ENCODE measurements at regions not wholly inside any gene's neighbourhood (a gene's known extent, or its start where the extent isn't known, plus 50 kb on each side); places are given as distances from the start of the nearest gene placed in this dataset.
"Not testable (repeated sequence)": the region's sequence is repeated elsewhere in the genome, so short reads cannot be mapped to it uniquely, and the experiment has no call there.

DNA sequence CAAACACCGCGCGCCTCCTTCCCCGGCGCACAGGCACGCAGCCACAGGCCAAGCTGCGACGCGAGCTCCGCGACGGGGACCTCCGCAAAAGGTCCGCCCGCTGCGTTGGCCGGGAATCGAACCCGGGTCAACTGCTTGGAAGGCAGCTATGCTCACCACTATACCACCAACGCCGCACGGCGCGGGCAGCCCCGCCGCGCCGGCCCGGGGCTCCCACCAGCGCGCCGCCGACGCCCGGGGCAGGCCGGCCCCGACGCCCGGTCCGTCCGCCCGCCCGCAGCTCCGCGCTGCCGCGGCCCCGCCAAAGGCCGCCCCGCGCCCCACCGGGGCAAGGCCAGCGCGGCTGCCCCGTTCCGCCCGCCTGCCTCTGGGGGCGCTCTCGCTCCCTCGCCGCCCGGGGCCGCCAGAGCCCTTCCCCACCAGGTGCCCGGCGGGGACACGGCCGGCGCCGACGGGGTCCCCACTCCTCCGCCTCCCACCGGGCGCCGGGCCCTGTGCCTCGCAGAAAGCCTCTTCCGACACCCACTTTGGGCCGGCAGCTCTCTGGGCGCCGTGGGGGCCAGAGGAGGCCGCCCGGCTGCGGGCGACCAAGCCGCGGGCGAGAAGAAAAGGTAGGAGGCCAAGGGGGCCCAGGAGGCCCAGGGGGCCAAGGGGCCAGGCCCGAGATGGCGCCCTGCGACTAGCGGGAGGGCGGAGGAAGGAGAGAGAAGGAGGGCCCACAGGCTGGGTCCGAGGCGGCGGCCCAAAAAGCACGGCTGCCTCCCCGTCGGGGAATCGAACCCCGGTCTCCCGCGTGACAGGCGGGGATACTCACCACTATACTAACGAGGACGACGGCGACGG is 50.2 kb upstream of the FCGR2A start:
- not testable (repeated sequence) for H3K27me3 Mint-ChIP-seq; DNase-seq (ENCODE audit: low spot score); H3K4me1 Mint-ChIP-seq (ENCODE audit: low read depth in 2 of 2); H3K9me3 Mint-ChIP-seq; H3K36me3 Mint-ChIP-seq; H3K27ac Mint-ChIP-seq; H3K4me3 Mint-ChIP-seq
- ATAC-seq, result peak; percentile 43 to 58

DNA sequence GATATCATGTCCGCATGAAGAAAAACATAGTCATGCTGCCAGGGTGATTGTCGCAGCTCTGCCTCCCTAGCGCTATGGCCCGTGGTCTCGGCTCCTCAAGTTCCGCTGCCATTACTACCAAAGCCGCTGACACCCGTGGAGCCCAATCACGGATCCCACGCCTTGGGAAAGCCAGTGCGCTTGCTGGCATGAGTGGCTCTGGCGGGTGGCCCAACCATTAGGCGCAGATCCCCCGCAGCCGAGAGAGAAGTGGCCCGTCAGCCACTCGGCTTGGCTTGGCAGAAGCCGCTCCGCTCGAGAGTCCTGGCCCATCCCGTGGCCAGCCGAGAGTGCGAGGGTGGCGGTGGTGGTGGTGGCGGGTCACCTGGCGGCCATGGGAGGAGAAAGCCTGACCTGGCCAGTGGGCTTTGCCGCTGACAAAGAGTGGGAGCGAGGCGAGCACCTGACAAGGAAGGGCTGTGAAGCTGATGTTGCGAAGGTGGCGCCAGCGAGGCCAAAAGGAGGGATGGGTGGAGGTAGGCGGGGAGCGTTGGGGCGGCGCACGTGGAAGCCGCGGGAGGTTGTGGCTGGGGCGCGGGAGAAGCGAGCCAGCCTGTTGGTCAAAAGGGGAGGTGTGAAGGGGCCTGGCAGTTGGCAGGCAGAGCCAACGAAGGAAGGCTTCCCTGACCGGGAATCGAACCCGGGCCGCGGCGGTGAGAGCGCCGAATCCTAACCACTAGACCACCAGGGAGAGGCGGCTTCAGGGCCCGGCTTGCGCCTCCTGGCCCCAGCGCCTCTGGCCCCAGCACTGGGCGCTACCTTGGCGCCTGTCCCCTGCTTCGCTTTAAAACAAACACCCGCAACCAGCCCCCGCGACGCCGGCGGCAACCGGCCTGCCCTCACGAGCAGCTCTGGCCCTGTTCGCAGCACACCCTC is 51.0 kb upstream of the FCGR2A start:
- not testable (repeated sequence) for H3K36me3 Mint-ChIP-seq; H3K27me3 Mint-ChIP-seq; H3K4me3 Mint-ChIP-seq; H3K9me3 Mint-ChIP-seq; H3K4me1 Mint-ChIP-seq (ENCODE audit: low read depth in 2 of 2); H3K27ac Mint-ChIP-seq
- DNase-seq (ENCODE audit: low spot score), result peak; percentile 63
- ATAC-seq, result peak; percentile 80 to 85

DNA sequence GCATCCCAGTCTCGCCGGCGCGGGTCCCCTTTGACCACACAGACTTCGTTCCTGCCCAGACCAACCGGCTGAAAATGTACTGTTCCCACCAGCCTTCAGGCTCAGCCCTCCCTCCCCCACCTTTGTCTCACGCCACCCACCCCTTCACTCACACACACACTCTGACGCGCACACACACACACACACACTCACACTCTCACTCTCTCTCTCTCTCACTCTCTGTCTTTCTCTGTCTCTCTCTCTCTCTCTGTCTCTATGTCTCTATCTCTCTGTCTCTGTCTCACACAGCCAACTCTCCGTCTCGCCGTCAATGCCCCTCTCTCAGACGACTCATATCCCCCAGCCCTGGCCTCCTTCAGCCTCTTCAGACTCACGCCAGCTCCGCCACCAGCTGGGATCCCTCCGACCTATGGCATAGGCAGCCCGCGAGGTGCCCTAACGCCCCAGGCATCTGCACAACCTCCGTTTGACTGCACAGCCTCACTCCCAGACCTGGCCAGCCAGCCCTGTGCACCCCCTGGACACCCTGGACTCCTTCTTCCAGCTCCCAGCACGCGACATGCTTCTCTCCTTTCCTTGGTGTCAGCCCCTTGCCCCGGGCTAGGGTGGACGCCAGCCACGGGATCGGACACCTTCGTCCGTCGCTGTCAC is 53.4 kb upstream of the FCGR2A start:
- not testable (repeated sequence) for H3K27me3 Mint-ChIP-seq; H3K4me1 Mint-ChIP-seq (ENCODE audit: low read depth in 2 of 2); H3K27ac Mint-ChIP-seq; H3K4me3 Mint-ChIP-seq; H3K36me3 Mint-ChIP-seq; ATAC-seq; H3K9me3 Mint-ChIP-seq; DNase-seq (ENCODE audit: low spot score)

DNA sequence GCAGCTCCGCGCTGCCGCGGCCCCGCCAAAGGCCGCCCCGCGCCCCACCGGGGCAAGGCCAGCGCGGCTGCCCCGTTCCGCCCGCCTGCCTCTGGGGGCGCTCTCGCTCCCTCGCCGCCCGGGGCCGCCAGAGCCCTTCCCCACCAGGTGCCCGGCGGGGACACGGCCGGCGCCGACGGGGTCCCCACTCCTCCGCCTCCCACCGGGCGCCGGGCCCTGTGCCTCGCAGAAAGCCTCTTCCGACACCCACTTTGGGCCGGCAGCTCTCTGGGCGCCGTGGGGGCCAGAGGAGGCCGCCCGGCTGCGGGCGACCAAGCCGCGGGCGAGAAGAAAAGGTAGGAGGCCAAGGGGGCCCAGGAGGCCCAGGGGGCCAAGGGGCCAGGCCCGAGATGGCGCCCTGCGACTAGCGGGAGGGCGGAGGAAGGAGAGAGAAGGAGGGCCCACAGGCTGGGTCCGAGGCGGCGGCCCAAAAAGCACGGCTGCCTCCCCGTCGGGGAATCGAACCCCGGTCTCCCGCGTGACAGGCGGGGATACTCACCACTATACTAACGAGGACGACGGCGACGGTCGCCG is 57.4 kb upstream of the FCGR2A start:
- peak; percentile 44 to 60 for ATAC-seq
- H3K9me3 Mint-ChIP-seq; DNase-seq (ENCODE audit: low spot score); H3K4me3 Mint-ChIP-seq; H3K36me3 Mint-ChIP-seq; H3K27me3 Mint-ChIP-seq; H3K27ac Mint-ChIP-seq; H3K4me1 Mint-ChIP-seq (ENCODE audit: low read depth in 2 of 2): not testable (repeated sequence)

DNA sequence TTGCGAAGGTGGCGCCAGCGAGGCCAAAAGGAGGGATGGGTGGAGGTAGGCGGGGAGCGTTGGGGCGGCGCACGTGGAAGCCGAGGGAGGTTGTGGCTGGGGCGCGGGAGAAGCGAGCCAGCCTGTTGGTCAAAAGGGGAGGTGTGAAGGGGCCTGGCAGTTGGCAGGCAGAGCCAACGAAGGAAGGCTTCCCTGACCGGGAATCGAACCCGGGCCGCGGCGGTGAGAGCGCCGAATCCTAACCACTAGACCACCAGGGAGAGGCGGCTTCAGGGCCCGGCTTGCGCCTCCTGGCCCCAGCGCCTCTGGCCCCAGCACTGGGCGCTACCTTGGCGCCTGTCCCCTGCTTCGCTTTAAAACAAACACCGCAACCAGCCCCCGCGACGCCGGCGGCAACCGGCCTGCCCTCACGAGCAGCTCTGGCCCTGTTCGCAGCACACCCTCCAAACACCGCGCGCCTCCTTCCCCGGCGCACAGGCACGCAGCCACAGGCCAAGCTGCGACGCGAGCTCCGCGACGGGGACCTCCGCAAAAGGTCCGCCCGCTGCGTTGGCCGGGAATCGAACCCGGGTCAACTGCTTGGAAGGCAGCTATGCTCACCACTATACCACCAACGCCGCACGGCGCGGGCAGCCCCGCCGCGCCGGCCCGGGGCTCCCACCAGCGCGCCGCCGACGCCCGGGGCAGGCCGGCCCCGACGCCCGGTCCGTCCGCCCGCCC is 58.1 kb upstream of the FCGR2A start:
- not testable (repeated sequence) for H3K36me3 Mint-ChIP-seq; H3K27ac Mint-ChIP-seq; DNase-seq (ENCODE audit: low spot score); H3K4me1 Mint-ChIP-seq (ENCODE audit: low read depth in 2 of 2); H3K4me3 Mint-ChIP-seq; H3K27me3 Mint-ChIP-seq; H3K9me3 Mint-ChIP-seq
- ATAC-seq, result peak; percentile 72 to 82

DNA sequence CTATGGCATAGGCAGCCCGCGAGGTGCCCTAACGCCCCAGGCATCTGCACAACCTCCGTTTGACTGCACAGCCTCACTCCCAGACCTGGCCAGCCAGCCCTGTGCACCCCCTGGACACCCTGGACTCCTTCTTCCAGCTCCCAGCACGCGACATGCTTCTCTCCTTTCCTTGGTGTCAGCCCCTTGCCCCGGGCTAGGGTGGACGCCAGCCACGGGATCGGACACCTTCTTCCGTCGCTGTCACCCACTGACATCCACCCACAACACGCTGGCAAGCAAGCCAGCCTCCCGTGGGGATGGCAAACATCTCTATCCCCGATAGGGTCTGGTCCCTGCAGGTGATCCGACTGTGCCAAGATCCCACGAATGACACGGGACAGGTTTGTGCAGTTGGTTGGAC is 60.5 kb upstream of the FCGR2A start:
- H3K9me3 Mint-ChIP-seq; H3K36me3 Mint-ChIP-seq; H3K4me3 Mint-ChIP-seq; H3K4me1 Mint-ChIP-seq (ENCODE audit: low read depth in 2 of 2); H3K27ac Mint-ChIP-seq; H3K27me3 Mint-ChIP-seq: not testable (repeated sequence)
- DNase-seq (ENCODE audit: low spot score), result peak; percentile 72
- peak in 1 of 2 donors; percentile 0 for ATAC-seq

DNA sequence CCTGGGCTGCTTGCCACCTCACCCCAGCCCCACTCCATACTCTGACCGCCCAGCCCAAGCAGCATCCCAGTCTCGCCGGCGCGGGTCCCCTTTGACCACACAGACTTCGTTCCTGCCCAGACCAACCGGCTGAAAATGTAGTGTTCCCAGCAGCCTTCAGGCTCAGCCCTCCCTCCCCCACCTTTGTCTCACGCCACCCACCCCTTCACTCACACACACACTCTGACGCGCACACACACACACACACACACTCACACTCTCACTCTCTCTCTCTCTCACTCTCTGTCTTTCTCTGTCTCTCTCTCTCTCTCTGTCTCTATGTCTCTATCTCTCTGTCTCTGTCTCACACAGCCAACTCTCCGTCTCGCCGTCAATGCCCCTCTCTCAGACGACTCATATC is 61.0 kb upstream of the FCGR2A start:
- peaks cover 6 to 12% of the 10 kb centered on the region in 2 donors for H3K27me3 Mint-ChIP-seq
- not testable (repeated sequence) for H3K4me3 Mint-ChIP-seq; H3K27ac Mint-ChIP-seq; ATAC-seq; DNase-seq (ENCODE audit: low spot score); H3K36me3 Mint-ChIP-seq; H3K9me3 Mint-ChIP-seq
- H3K4me1 Mint-ChIP-seq (ENCODE audit: low read depth in 2 of 2), result peaks cover 12 to 13% of the 10 kb centered on the region in 2 donors

DNA sequence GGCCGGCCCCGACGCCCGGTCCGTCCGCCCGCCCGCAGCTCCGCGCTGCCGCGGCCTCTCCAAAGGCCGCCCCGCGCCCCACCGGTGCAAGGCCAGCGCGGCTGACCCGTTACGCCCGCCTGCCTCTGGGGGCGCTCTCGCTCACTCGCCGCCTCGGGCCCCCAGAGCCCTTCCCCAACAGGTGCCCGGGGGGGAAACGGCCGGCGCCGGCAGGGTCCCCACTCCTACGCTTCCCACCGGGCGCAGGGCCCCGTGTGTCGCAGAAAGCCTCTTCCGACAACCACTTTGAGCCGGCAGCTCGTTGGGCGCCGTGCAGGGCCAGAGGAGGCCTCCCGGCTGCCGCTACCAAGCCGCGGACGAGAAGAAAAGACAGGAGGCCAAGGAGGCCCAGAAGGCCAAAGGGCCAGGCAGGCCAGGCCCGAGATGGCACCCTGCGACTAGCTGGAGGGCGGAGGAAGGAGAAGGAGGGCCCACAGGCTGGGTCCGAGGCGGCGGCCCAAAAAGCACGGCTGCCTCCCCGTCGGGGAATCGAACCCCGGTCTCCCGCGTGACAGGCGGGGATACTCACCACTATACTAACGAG is 64.9 kb upstream of the FCGR2A start:
- Mint-ChIP-seq H3K4me3 (peak overlapping the region; percentile 64), H3K27ac (peak overlapping the region in 1 of 2 donors; percentile 50), H3K27me3 (peaks cover 15 to 32% of the 10 kb centered on the region in 2 donors), H3K9me3 (no peaks in the 10 kb centered on the region), H3K36me3 (peaks cover 12% of the 10 kb centered on the region), H3K4me1 (ENCODE audit: low read depth in 2 of 2) (peaks cover 14 to 20% of the 10 kb centered on the region in 2 donors)
- DNase-seq (ENCODE audit: low spot score) (peak; percentile 83), ATAC-seq (peak; percentile 40 to 81)

DNA sequence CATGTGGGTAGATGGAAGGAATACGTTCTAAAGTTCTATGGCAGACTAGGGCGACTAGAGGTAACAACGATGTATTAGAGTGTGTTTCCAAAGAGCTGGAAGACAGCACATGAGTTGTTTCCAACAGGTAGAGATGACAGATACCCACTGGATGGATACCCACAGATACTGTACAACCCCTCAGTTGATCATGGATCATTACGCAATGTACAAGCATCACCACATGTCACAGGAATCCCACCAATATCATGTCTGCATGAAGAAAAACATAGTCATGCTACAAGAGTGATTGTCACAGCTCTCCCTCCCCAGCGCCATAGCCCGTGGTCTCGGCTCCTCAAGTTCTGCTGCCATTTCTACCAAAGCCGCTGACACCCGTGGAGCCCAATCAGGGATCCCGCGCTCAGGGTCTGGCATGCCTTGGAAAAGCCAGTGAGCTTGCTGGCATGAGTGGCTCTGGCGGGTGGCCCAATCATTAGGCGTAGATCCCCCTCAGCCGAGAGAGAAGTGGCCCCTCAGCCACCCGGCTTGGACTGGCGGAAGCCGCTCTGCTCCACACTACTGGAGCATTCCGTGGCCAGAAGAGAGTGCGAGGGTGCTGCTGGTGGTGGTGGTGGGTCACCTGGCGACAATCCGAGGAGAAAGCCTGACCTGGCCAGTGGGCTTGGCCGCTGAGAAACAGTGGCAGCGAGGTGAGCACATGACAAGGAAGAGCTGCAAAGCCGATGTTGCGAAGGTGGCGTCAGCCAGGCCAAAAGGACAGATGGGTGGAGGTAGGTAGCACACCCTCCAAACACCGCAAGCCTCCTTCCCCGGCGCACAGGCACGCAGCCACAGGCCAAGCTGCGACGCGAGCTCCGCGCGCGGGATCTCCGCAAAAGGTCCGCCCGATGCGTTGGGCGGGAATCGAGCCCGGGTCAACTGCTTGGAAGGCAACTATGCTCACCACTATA is 65.7 kb upstream of the FCGR2A start:
- Mint-ChIP-seq H3K4me1 (ENCODE audit: low read depth in 2 of 2) (peaks cover 14 to 20% of the 10 kb centered on the region in 2 donors), H3K4me3 (peak overlapping the region; percentile 16), H3K9me3 (no peaks in the 10 kb centered on the region), H3K36me3 (peaks cover 12% of the 10 kb centered on the region), H3K27ac (no peak overlapping the region), H3K27me3 (peaks cover 15 to 32% of the 10 kb centered on the region in 2 donors)
- ATAC-seq, result no peak
- no peak for DNase-seq (ENCODE audit: low spot score)

DNA sequence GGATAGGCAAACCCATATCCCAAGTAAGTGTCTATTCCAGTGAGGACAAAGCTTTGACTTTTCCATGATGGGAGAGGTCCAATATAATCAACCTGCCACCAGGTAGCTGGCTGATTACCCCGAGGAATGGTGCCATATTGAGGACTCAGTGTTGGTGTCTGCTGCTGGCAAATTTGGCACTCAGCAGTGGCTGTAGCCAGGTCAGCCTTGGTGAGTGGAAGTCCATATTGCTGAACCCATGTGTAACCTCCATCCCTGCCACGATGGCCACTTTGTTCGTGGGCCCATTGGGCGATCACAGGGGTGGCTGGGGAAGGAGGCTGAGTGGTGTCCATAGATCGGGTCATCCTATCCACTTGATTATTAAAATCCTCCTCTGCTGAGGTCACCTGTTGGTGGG is 65.5 kb upstream of the CFAP126 start:
- DNase-seq (ENCODE audit: low spot score); H3K9me3 Mint-ChIP-seq; H3K36me3 Mint-ChIP-seq; H3K4me1 Mint-ChIP-seq (ENCODE audit: low read depth in 2 of 2); ATAC-seq; H3K4me3 Mint-ChIP-seq; H3K27ac Mint-ChIP-seq: not testable (repeated sequence)
- peaks cover 14 to 38% of the 10 kb centered on the region in 2 donors for H3K27me3 Mint-ChIP-seq

DNA sequence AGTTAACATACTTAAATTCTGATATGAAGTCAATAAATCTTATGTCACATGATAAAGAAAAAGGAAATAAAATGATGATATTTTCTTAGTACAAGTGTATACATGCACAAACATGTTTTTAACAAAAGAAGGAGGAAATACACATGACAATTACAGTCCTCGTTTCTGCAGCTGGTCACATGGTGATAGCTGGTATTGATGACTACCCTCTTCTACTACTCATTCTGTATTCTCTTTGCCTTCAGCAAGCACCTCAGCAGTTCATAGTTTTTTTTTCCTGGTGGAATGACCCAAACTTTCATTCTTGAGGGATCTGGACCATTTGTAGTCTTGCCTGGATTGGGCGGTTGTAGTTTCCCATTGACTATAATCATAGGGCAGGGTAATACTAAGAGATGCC is 64.4 kb upstream of the CFAP126 start:
- DNase-seq (ENCODE audit: low spot score), result no peak
- Mint-ChIP-seq H3K4me3 (no peak overlapping the region), H3K9me3 (no peaks in the 10 kb centered on the region), H3K27me3 (peaks cover 20 to 37% of the 10 kb centered on the region in 2 donors), H3K4me1 (ENCODE audit: low read depth in 2 of 2) (peaks cover 12 to 15% of the 10 kb centered on the region in 2 donors), H3K36me3 (no peaks in the 10 kb centered on the region), H3K27ac (no peak overlapping the region)
- no peak for ATAC-seq

Measured in natural killer cell treated with Interleukin-12 subunit alpha and Interleukin-12 subunit beta and Interleukin-15 and Interleukin-18, amount 100 ng/mL, for 72 hours (primary cell).